ENCODE measurements at regions not wholly inside any gene's neighbourhood (a gene's known extent, or its start where the extent isn't known, plus 50 kb on each side); places are given as distances from the start of the nearest gene placed in this dataset.

GRCh38 chr12:124497658-124498057, 69.8 kb downstream of the NCOR2 start:
- TF ChIP-seq CTCF (IDR thresholded peaks at IDR 0.05; ENCODE audit: borderline replicate concordance, extremely low read depth, low read length, poor library complexity, severe bottlenecking) (no peak), EZH2 (IDR thresholded peaks at IDR 0.05; ENCODE audit: borderline replicate concordance, low read depth, low read length, severe bottlenecking) (no peak)
